Heart left ventricle (tissue), 16 donors: ENCODE measurements at regions not wholly inside any gene's neighbourhood (a gene's known extent, or its start where the extent isn't known, plus 50 kb on each side); places are given as distances from the start of the nearest gene placed in this dataset.

ENCODE experiments used
- ATAC-seq, 4 donors: fragments of 200-7000 bp; cut with Tn5 transposase; one replicate each; pipeline ENCODE4 v1.9.1; 2020 to 2022; ENCODE audit warnings: moderate library complexity in 4 of 4, mild to moderate bottlenecking in 3 of 4, moderate number of reproducible peaks in 1 of 4
- DNase-seq, 5 donors: peaks; one replicate each; pipeline ENCODE4 v3.0.0-alpha.2; 2020
- H3K27ac ChIP-seq, 12 donors: fragments of 200-600 bp; sonication (generic) in 4 of 12; one replicate each; pipeline versions ENCODE4 v1.5.0 to v1.8.0; 2016 to 2022; ENCODE audit warnings: mild to moderate bottlenecking in 2 of 12
- H3K27me3 ChIP-seq, 9 donors: fragments of 200-600 bp; sonication (generic) in 2 of 9; one replicate each; pipeline versions ENCODE4 v1.5.1 to v1.8.0; 2016 to 2022; ENCODE audit warnings: mild to moderate bottlenecking in 3 of 9
- H3K36me3 ChIP-seq, 9 donors: fragments of 200-600 bp; sonication (generic) in 2 of 9; one replicate each; pipeline versions ENCODE4 v1.5.0 to v1.8.0; 2018 to 2022; ENCODE audit warnings: mild to moderate bottlenecking in 2 of 9
- H3K4me1 ChIP-seq, 12 donors: fragments of 200-600 bp; sonication (generic) in 4 of 12; one replicate each; pipeline versions ENCODE4 v1.5.0 to v1.8.0; 2016 to 2022; ENCODE audit warnings: mild to moderate bottlenecking in 3 of 12
- H3K4me3 ChIP-seq, 12 donors: fragments of 200-600 bp; sonication (generic) in 4 of 12; one replicate each; pipeline versions ENCODE4 v1.5.0 to v1.8.0; 2017 to 2022; ENCODE audit warnings: mild to moderate bottlenecking in 9 of 12, moderate library complexity in 4 of 12
- H3K9me3 ChIP-seq, 12 donors: fragments of 200-600 bp; sonication (generic) in 4 of 12; one replicate each; pipeline versions ENCODE4 v1.5.0 to v1.8.0; 2016 to 2022; ENCODE audit warnings: mild to moderate bottlenecking in 1 of 12
- POLR2A ChIP-seq, 2 donors: fragments of 450-650 bp; IDR thresholded peaks; one replicate each; pipeline ENCODE4 v1.6.1; 2017; ENCODE audit warnings: antibody characterized with exemption in 2 of 2, mild to moderate bottlenecking in 2 of 2, moderate library complexity in 2 of 2
- WGBS, 4 donors: extraction: QIAGEN DNeasy Blood & Tissue Kit in 2 of 4; methylation state at CpG; one replicate each; pipeline versions ENCODE4 v1.1.5 to v1.1.7; 2013 to 2018; 5-methylcytosine and 5-hydroxymethylcytosine counted together
- intact Hi-C, 10 donors: fragments of 100-400 bp; cut with DNase I; formaldehyde crosslinking; loops; one replicate each; pipeline versions ENCODE4 v1.11.1 to v1.14.2; 2022
- TF ChIP-seq, protein P1 (sequence below), 12 donors: fragments of 200-600 bp; sonication (generic) in 4 of 12; IDR thresholded peaks; one replicate each; pipeline versions ENCODE4 v1.5.0 to v1.8.0; 2018 to 2022; ENCODE audit warnings: antibody characterized with exemption in 12 of 12, mild to moderate bottlenecking in 5 of 12
- donor health status: ischemic (EF 13 %, LVEDD 7.1; RV severe dilation, severe dysfunction).
- donor health status: healthy with polysubstance abuse.
- donor health status: DM: no; HTN: yes; CAD: no.
- donor health status: DM: no; HTN: no; CAD: no.
- donor health status: ischemic (EF 25% LVEDD 6.9; RV normal size, moderate dysfunction).
- donor health status: ischemic (EF 25% LVEDD 5.7; RV mildly dilated, moderate dysfunction).
- donor health status: healthy.
- donor health status: DM: yes; HTN: yes; CAD: no.
- donor health status: ischemic (EF 35%, LVEDD 5.7; RV mildly dilated, moderate dysfunction).
- donor health status: nonischemic (EF 11% LVEDD 7.7; RV severe dilation, severe dysfunction).
- donor health status: DM: yes; HTN: yes; CAD: no.
- donor health status: PGD.
- donor health status: ischemic (EF 29% LVEDD 5.4; RV normal size, mild dysfunction).
- donor health status: nonischemic (EF 23%, LVEDD 6.1; RV moderate dilation, normal function).

DNA sequence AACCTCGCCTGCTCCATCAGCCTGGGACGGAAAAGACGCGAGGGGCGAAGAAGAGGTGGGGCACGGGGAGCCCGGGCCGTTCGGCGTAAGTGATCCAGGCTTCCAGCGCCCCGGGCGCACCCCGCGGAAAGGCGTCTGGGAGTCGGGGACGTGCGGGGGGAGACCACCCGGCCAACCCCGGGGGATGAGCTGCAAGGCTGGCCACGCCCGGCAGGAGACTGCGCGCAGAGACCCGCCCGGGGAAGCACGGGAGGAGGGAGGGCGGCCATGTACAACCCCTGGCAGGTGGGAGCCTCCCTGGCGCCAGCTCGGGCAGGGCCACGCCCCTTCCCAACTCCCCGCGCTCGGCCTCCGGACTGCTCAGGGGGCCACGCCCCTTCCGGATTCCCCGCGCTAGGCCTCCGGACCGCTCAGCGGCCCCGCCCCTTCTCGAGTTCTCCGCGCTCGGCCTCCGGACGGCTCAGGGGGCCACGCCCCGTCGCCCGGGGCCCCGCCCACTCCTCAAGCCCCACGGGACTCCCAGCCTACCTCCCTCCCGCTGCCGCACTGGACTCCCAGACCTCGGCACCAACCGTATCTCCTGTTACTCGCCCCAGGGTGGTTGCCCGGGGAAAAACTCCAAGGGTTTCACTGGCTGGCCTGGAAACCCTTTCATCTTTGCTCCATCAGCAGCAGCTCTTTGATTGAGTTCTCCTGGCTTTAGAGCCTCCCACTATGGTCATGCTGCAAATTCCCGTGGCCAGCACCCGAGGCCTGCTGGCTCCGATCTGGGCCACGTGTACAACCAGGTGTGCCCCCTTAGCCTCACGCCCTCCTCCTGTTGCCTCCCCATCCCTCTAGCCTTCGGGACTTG, 284.4 kb downstream of the ZEB1 start:
- intact Hi-C loops: loop anchor here in 9 of 10 donors (1.0 to 10.0 kb wide), 13 partner anchors 91 to 819 kb away; partner anchors contain the start of gene ZEB1 (in 2 of the 9)
- WGBS, 4 donors: 5 to 7% (median 6%) methylated on average over 40 to 68 of the region's 68 CpGs
- peak in 1 of 2 donors; percentile 64 for TF ChIP-seq POLR2A (IDR thresholded peaks at IDR 0.05)
- TF ChIP-seq, protein P1, sequence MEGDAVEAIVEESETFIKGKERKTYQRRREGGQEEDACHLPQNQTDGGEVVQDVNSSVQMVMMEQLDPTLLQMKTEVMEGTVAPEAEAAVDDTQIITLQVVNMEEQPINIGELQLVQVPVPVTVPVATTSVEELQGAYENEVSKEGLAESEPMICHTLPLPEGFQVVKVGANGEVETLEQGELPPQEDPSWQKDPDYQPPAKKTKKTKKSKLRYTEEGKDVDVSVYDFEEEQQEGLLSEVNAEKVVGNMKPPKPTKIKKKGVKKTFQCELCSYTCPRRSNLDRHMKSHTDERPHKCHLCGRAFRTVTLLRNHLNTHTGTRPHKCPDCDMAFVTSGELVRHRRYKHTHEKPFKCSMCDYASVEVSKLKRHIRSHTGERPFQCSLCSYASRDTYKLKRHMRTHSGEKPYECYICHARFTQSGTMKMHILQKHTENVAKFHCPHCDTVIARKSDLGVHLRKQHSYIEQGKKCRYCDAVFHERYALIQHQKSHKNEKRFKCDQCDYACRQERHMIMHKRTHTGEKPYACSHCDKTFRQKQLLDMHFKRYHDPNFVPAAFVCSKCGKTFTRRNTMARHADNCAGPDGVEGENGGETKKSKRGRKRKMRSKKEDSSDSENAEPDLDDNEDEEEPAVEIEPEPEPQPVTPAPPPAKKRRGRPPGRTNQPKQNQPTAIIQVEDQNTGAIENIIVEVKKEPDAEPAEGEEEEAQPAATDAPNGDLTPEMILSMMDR (IDR thresholded peaks at IDR 0.05): peak in 6 of 12 donors; percentile 7 to 18 (median 11)
- DNase-seq (peak; percentile 97 to 98 (median 97)), ATAC-seq (peak; percentile 93 to 97 (median 96))
- no peaks in the 10 kb centered on the region for H3K27me3 ChIP-seq
- H3K36me3 ChIP-seq: no peaks in the 10 kb centered on the region
- H3K9me3 ChIP-seq: no peaks in the 10 kb centered on the region
- peaks cover 0 to 36% (median 15%) of the 10 kb centered on the region in 12 donors for H3K4me1 ChIP-seq
- H3K4me3 ChIP-seq: peak overlapping the region; percentile 42 to 80 (median 66)
- peak overlapping the region; percentile 79 to 95 (median 90) for H3K27ac ChIP-seq

DNA sequence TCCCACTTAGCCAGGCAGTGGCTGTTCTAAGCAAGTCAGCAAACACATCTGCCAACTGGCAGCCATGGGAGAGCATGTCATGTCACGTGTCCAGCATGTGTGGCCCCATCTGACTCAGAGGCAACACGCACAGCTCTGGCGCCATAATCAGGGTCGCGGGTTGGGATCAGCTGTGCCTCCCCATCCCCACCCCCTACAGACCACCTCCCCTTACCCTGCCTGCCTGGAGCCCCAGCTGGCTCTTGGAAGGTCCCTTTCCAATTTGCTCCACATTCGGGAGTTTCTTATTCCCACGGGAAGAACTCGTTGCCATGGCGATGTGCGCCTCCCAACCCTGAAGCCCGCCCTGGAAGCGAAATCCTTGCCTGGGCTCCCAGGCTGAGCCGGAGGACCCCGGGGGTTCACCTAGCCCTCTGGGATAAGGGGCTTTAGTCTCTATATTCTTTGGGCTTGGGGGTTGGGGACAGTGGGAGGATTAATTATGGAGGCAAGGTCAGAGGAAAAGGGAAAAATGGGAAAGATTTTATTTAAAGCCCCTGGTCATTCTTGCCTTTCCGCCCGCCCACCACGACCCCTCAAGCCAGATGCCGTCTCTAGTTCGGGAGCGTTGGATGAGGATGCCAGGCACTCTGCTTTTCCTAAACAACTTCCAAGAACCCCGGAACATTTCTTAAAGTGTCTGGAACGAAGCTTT, 283.7 kb downstream of the ZEB1 start:
- Histone ChIP-seq H3K27ac (peak overlapping the region; percentile 79 to 95 (median 90)), H3K36me3 (no peaks in the 10 kb centered on the region), H3K4me1 (peaks cover 0 to 36% (median 15%) of the 10 kb centered on the region in 12 donors), H3K4me3 (peak overlapping the region; percentile 42 to 80 (median 66)), H3K27me3 (no peaks in the 10 kb centered on the region), H3K9me3 (no peaks in the 10 kb centered on the region)
- 7 to 12% (median 8%) methylated on average over 21 to 22 of the region's 22 CpGs for WGBS, 4 donors
- peak; percentile 49 to 76 (median 72) for ATAC-seq
- peak; percentile 80 to 94 (median 86) for DNase-seq
- intact Hi-C loops: loop anchor here in 9 of 10 donors (1.0 to 10.0 kb wide), 13 partner anchors 92 to 818 kb away; partner anchors contain the start of gene ZEB1 (in 2 of the 9)
- TF ChIP-seq, protein P1 (IDR thresholded peaks at IDR 0.05): no peak
- no peak for TF ChIP-seq POLR2A (IDR thresholded peaks at IDR 0.05)

DNA sequence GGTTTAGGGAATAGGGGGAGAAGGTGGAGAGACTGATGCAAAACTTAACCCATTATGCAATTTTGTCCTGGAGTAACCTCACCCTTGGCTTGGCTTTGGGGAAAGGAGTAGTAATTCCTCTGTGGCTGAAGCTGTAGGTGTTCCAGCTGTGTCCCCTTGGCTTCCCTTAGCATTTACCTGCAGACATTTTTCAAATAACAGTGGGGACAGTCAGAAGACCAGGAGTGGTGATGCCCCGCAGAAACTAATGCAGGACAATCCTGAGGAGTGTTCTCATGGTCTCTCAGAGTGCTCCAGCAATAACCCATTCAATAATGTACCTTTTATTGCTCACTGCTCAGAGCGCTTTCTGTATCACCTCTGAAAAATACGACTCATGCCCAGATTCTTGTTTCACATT, 282.1 kb downstream of the ZEB1 start:
- 92 to 96% (median 95%) methylated on average over 3 of the region's 3 CpGs for WGBS, 4 donors
- DNase-seq (peak in 1 of 5 donors; percentile 5), ATAC-seq (no peak)
- no peaks in the 10 kb centered on the region for H3K9me3 ChIP-seq
- H3K27ac ChIP-seq: no peak overlapping the region
- H3K4me1 ChIP-seq: peaks cover 0 to 29% (median 13%) of the 10 kb centered on the region in 12 donors
- no peaks in the 10 kb centered on the region for H3K36me3 ChIP-seq
- TF ChIP-seq, protein P1 (IDR thresholded peaks at IDR 0.05): no peak
- TF ChIP-seq POLR2A (IDR thresholded peaks at IDR 0.05): no peak
- H3K4me3 ChIP-seq: no peak overlapping the region
- H3K27me3 ChIP-seq: no peaks in the 10 kb centered on the region
- intact Hi-C loops: loop anchor here in 9 of 10 donors (5.0 to 10.0 kb wide), 11 partner anchors 94 to 816 kb away; partner anchors contain the start of gene ZEB1 (in 1 of the 9)
